ENCODE measurements at regions not wholly inside any gene's neighbourhood (a gene's known extent, or its start where the extent isn't known, plus 50 kb on each side); places are given as distances from the start of the nearest gene placed in this dataset.

GRCh38 chr6:61203966-61204496 is 1082.0 kb downstream of the KHDRBS2 start:
- Mint-ChIP-seq H3K4me3 (no peak overlapping the region), H3K27ac (no peak overlapping the region), H3K4me1 (no peaks in the 10 kb centered on the region), H3K27me3 (ENCODE audit: insufficient read depth, low read depth, poor library complexity) (no peaks in the 10 kb centered on the region), H3K36me3 (ENCODE audit: low read depth) (peaks cover 43% of the 10 kb centered on the region), H3K9me3 (peaks cover 75% of the 10 kb centered on the region)
- H3K9me2 ChIP-seq (ENCODE audit: insufficient read depth): no peaks in the 10 kb centered on the region; the same call in 1 of the 2 replicates
- H3K27ac ChIP-seq (ENCODE audit: low read depth): no peak overlapping the region
- H3K27me3 ChIP-seq (ENCODE audit: insufficient read depth): no peaks in the 10 kb centered on the region
- TF ChIP-seq ZNF331 (CRISPR knock-in tag; IDR thresholded peaks at IDR 0.05; ENCODE audit: low read depth): no peak
- TF ChIP-seq NANOG (IDR thresholded peaks at IDR 0.05; ENCODE audit: borderline replicate concordance): no peak
- no peak for TF ChIP-seq POLR2AphosphoS5 (IDR thresholded peaks at IDR 0.05; ENCODE audit: low read depth)
- no peaks in the 10 kb centered on the region for H3K79me2 ChIP-seq (replicated peaks; ENCODE audit: insufficient read depth)
- ATAC-seq: no peak
- H3K4me1 ChIP-seq (ENCODE audit: insufficient read depth): no peaks in the 10 kb centered on the region
- peaks cover 5% of the 10 kb centered on the region; the same call in 1 of the 2 replicates for H3K36me3 ChIP-seq (ENCODE audit: insufficient read depth)
- no peak overlapping the region for H3K4me2 ChIP-seq
- H3F3A ChIP-seq (replicated peaks; ENCODE audit: low read depth): no peaks in the 10 kb centered on the region
- no peak overlapping the region for H3K4me3 ChIP-seq
- DNase-seq (ENCODE audit: low spot score): no peak
- no peaks in the 10 kb centered on the region for H4K20me1 ChIP-seq (replicated peaks; ENCODE audit: insufficient read depth)
- H2AFZ ChIP-seq: no peak overlapping the region

- Histone ChIP-seq H3K36me3 (ENCODE audit: insufficient read depth) (peaks cover 1% of the 10 kb centered on the region; the same call in 1 of the 2 replicates), H4K20me1 (replicated peaks; ENCODE audit: insufficient read depth) (no peaks in the 10 kb centered on the region), H3K79me2 (replicated peaks; ENCODE audit: insufficient read depth) (no peaks in the 10 kb centered on the region), H3K27me3 (ENCODE audit: insufficient read depth) (no peaks in the 10 kb centered on the region), H3F3A (replicated peaks; ENCODE audit: low read depth) (no peaks in the 10 kb centered on the region), H3K4me2 (no peak overlapping the region), H3K27ac (ENCODE audit: low read depth) (no peak overlapping the region), H3K4me1 (ENCODE audit: insufficient read depth) (no peaks in the 10 kb centered on the region), H3K4me3 (no peak overlapping the region), H3K9me2 (ENCODE audit: insufficient read depth) (0 out of 2 replicates have a peak, but pooled peaks cover 7% of the 10 kb centered on the region), H2AFZ (no peak overlapping the region)
- no peaks in the 10 kb centered on the region for H3K27me3 Mint-ChIP-seq (ENCODE audit: insufficient read depth, low read depth, poor library complexity)
- peaks cover 36% of the 10 kb centered on the region for H3K36me3 Mint-ChIP-seq (ENCODE audit: low read depth)
- DNase-seq (ENCODE audit: low spot score) (no peak), ATAC-seq (no peak)
- no peaks in the 10 kb centered on the region for H3K4me1 Mint-ChIP-seq
- no peak overlapping the region for H3K27ac Mint-ChIP-seq
- H3K9me3 Mint-ChIP-seq: peaks cover 69% of the 10 kb centered on the region
- TF ChIP-seq, protein P1, sequence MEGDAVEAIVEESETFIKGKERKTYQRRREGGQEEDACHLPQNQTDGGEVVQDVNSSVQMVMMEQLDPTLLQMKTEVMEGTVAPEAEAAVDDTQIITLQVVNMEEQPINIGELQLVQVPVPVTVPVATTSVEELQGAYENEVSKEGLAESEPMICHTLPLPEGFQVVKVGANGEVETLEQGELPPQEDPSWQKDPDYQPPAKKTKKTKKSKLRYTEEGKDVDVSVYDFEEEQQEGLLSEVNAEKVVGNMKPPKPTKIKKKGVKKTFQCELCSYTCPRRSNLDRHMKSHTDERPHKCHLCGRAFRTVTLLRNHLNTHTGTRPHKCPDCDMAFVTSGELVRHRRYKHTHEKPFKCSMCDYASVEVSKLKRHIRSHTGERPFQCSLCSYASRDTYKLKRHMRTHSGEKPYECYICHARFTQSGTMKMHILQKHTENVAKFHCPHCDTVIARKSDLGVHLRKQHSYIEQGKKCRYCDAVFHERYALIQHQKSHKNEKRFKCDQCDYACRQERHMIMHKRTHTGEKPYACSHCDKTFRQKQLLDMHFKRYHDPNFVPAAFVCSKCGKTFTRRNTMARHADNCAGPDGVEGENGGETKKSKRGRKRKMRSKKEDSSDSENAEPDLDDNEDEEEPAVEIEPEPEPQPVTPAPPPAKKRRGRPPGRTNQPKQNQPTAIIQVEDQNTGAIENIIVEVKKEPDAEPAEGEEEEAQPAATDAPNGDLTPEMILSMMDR (conservative IDR thresholded peaks at IDR 0.05; ENCODE audit: low read depth in 2 of 2): peak in 1 of 2 experiments; percentile 28; a peak in 2 of 4 replicates
- no peak for TF ChIP-seq CREB1 (CRISPR knock-in tag; IDR thresholded peaks at IDR 0.05; ENCODE audit: low read depth)
- H3K4me3 Mint-ChIP-seq: no peak overlapping the region
These were observed 1085.6 kb downstream of the KHDRBS2 start for GRCh38 chr6:61200444-61200843.

DNA sequence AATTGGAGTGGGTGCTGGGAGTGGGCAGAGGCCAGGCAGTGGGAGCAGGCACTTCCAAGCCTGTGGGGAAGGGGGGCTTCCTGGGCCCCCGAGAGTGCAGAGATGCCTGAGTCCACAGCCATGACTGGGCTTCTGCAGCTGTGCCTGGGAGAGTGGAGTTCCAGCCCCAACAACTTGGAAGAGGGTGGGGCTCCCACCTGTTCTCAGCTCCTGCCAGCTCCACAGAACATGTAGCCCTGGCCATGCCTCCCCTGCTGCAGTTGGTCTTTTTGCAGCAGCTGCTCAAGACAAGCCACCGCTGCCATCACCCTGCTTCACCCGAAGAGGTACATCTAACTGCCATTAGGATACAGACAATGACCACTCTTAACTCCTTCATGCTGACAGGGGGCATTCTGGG is 1092.3 kb downstream of the KHDRBS2 start:
- Histone ChIP-seq H3K79me2 (replicated peaks; ENCODE audit: insufficient read depth) (no peaks in the 10 kb centered on the region), H2AFZ (no peak overlapping the region), H3K4me3 (no peak overlapping the region), H3K36me3 (ENCODE audit: insufficient read depth) (no peaks in the 10 kb centered on the region), H3F3A (replicated peaks; ENCODE audit: low read depth) (no peaks in the 10 kb centered on the region), H3K4me2 (no peak overlapping the region), H3K4me1 (ENCODE audit: insufficient read depth) (no peaks in the 10 kb centered on the region), H3K27me3 (ENCODE audit: insufficient read depth) (no peaks in the 10 kb centered on the region), H3K9me2 (ENCODE audit: insufficient read depth) (peaks cover 10% of the 10 kb centered on the region; the same call in 1 of the 2 replicates), H3K27ac (ENCODE audit: low read depth) (no peak overlapping the region), H4K20me1 (replicated peaks; ENCODE audit: insufficient read depth) (no peaks in the 10 kb centered on the region)
- Mint-ChIP-seq H3K27ac (no peak overlapping the region), H3K4me3 (no peak overlapping the region), H3K9me3 (peaks cover 55% of the 10 kb centered on the region), H3K4me1 (no peaks in the 10 kb centered on the region), H3K36me3 (ENCODE audit: low read depth) (peaks cover 20% of the 10 kb centered on the region), H3K27me3 (ENCODE audit: insufficient read depth, low read depth, poor library complexity) (no peaks in the 10 kb centered on the region)
- ATAC-seq (no peak), DNase-seq (ENCODE audit: low spot score) (no peak)
- TF ChIP-seq ZNF331 (CRISPR knock-in tag; IDR thresholded peaks at IDR 0.05; ENCODE audit: low read depth): no peak
- no peak for TF ChIP-seq ZNF114 (CRISPR knock-in tag; IDR thresholded peaks at IDR 0.05)

Measured in GM23338 (cell line).